Omental fat pad (tissue), 3 donors: ENCODE measurements at regions not wholly inside any gene's neighbourhood (a gene's known extent, or its start where the extent isn't known, plus 50 kb on each side); places are given as distances from the start of the nearest gene placed in this dataset.

Experiments
- ATAC-seq: fragments of 150-250 bp; one replicate; pipeline ENCODE4 v1.9.1; 2016; ENCODE audit warnings: mild to moderate bottlenecking, moderate library complexity; ENCODE audit not compliant: low FRiP score
- DNase-seq: peaks from one replicate; pipeline ENCODE4 v3.0.0-alpha.2; 2019; ENCODE audit warnings: low spot score
- TF ChIP-seq, protein P1 (sequence below), 3 donors: fragments of 450-650 bp; IDR thresholded peaks; one replicate each; pipeline ENCODE4 v1.5.1; 2016 to 2017; ENCODE audit warnings: antibody characterized with exemption in 3 of 3, mild to moderate bottlenecking in 3 of 3, moderate library complexity in 2 of 3

DNA sequence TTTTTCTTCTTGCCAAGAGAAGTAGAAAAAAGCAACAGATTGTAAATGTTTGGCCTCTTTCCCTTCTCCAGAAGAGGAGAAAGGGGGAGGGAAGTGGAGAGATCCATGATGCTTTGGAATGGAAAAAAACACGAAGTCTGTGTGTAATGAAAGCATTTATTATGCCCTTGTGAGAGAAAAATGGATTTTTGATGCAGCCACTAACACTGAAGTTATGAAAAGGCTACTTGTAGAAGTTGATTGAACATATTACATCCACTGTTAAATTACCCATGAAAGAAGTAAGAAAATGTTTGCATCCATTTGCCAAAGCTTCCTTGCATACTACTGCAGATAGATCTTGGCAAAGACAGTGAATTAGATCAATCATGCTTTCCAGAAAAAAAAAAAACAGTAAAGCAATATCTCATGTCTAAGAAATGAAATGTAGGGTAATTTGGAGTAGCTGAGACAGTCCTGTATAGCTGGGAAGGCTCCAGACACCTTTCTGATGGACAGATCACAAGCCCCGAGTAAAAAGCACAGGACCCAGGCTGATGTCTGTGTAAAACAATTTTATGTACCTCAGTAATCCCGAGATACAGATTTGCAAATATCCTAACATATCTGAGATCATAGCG lies 295.5 kb downstream of the PLOD2 start:
- TF ChIP-seq, protein P1, sequence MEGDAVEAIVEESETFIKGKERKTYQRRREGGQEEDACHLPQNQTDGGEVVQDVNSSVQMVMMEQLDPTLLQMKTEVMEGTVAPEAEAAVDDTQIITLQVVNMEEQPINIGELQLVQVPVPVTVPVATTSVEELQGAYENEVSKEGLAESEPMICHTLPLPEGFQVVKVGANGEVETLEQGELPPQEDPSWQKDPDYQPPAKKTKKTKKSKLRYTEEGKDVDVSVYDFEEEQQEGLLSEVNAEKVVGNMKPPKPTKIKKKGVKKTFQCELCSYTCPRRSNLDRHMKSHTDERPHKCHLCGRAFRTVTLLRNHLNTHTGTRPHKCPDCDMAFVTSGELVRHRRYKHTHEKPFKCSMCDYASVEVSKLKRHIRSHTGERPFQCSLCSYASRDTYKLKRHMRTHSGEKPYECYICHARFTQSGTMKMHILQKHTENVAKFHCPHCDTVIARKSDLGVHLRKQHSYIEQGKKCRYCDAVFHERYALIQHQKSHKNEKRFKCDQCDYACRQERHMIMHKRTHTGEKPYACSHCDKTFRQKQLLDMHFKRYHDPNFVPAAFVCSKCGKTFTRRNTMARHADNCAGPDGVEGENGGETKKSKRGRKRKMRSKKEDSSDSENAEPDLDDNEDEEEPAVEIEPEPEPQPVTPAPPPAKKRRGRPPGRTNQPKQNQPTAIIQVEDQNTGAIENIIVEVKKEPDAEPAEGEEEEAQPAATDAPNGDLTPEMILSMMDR (IDR thresholded peaks at IDR 0.05) = no peak
- ATAC-seq (no peak), DNase-seq (no peak)

DNA sequence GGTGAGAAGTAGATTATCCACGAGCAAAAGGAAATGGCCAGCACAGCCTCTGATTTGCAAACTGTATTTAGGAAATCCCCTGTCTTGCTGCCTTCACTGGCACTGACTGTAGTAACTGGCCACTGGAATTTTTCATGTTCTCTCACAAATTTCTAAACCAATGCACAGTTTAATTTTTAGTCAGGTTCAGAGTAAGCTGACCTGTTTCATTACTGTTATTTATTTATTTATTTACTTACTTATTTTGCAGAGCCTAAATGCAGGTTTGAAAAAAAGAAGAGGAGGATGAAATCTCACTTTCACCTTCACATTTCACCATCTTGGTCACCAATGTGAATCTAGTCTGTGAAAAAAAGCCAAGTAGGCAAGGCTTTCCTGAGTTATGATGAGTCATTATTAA lies 291.0 kb downstream of the PLOD2 start:
- no peak for ATAC-seq
- TF ChIP-seq, protein P1 (IDR thresholded peaks at IDR 0.05) = no peak

DNA sequence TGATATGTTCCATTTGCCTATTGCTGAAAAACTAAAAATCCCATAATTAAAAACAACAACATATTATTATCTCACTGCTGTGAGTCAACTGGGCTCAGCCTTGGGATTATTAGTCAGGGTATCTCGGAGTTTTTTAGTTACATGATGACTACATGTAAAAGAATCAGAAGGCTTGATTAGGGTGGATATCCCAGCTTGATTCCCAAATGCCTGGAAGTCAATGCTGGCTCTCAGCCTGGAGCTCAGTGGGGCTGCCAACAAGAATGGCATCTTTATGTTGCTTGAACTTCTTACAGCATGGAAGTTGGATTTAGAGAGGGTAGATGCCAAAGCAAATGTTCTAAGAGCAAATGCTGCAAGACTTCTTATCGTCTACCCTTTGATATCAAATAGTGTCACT lies 278.5 kb downstream of the PLOD2 start:
- DNase-seq (no peak), ATAC-seq (no peak)
- TF ChIP-seq, protein P1 (IDR thresholded peaks at IDR 0.05) = no peak

More for the DNA sequence above, 291.0 kb downstream of the PLOD2 start:
- no peak for DNase-seq

DNA sequence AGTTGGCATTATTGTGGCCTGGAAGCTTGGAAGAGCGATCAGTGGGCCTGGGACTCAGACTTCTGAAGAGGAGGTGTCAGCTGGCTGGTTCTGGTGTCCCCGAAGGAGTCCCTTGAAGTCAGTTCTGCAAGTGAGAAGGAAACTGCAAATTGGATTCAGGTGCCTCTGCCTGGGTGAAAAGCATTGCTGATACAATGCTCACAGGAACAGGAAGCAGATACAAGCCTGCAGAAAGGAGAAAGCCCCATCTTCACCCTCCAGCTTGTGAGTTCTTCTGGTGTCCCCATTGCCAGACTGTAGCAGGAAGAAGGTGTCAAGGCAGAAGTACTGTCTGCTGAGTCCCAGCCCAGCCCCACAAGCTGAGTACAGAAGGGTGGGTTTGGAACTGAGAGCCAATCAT lies 271.3 kb downstream of the PLOD2 start:
- DNase-seq = no peak
- no peak for ATAC-seq
- TF ChIP-seq, protein P1 (IDR thresholded peaks at IDR 0.05) = no peak

DNA sequence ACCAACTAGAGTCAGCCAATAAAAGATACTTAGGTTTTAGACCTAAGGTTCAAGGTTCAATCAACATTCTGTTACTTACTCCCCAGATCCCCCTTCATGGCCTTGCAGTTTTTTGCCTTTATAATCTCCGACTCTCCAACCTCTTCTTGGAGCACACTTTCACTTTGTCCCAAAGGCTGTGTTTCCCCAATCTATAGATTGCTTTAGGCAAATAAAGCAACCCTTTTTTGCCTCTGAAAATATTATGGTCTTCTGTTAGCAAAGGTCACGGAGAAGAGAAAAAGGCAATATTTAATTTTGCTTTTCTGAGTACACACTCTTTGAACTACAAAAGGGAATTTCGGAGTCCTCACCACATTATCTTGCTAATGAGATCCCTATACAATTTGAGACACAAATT lies 268.1 kb downstream of the PLOD2 start:
- TF ChIP-seq, protein P1 (IDR thresholded peaks at IDR 0.05) = no peak
- ATAC-seq = no peak
- no peak for DNase-seq

DNA sequence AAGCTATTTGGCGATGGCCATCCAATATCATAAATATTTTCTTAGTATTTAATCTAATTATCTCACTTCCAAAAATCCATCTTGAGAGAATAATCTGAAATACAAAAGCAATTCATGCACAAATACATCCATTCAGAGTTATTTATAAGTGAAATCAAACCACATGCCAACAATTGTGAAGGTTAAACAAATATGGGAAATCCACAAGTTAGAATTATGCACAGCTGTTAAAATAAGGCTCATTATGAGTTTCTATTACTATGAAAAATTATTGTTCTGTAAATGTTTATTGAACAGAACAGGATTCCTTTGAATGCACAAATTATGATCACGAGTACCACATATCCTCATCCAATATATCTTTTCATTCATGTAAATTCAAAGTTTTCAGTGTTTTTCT lies 267.7 kb downstream of the PLOD2 start:
- ATAC-seq (no peak), DNase-seq (no peak)
- TF ChIP-seq, protein P1 (IDR thresholded peaks at IDR 0.05) = no peak

DNA sequence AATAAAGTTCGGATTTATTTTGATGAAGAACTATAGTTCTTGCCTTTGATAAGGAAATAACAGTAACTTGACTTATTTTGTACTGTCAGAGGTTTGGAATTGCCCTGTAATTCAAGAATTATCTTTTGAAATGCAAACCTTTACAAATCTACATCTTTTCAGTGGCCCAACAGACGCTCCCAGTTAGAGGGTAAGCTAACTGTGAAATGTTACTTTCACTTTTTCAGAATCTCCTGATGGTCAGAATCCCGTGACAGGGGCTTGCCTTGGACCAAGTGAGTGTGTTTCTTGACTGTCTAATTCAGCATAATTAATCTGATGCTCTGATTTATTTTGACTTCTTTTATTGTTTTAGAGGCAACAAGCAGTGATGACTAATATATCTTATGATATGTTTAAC lies 262.5 kb downstream of the PLOD2 start:
- ATAC-seq (no peak), DNase-seq (no peak)
- TF ChIP-seq, protein P1 (IDR thresholded peaks at IDR 0.05) = no peak
